ENCODE measurements at regions not wholly inside any gene's neighbourhood (a gene's known extent, or its start where the extent isn't known, plus 50 kb on each side); places are given as distances from the start of the nearest gene placed in this dataset.

DNA sequence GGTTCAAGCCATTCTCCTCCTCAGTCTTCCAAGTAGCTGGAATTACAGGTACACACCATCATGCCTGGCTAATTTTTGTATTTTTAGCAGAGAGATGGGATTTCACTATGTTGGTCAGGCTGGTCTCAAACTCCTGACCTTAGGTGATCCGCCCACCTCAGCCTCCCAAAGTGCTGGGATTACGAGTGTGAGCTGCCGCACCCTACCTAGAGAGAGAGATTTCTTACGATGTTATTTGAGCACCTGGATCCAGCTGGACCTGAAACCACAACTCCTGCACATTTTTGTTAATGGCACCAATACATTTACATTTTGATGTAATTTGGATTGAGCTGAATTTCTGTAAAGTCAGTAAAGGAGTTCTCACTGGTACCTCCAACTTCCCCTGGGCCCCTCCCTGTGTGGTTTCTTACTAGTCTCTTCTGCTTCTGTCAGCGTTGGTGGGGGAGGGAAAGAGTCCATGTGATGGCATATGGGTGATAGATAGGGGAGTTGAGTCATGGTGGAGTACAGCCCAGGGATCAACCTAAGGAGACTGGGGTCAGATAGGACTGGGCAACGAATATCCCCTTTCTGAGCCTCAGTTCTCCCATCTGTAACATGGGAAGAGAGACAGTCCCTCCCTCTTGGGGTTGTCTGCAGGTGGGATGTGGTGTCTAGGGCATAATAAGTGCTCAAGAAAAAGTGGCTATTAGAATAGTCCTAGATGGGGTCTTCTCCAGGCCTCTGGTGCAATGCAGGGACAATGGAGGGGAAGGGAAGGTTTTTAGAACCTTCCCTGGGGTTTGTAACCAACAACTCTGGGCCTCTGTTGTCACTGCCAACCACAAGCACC lies 83.3 kb upstream of the MED13L start:
- Histone ChIP-seq H3K36me3 (no peaks in the 10 kb centered on the region), H3K4me3 (no peak overlapping the region), H3K27me3 (no peaks in the 10 kb centered on the region), H3K27ac (no peak overlapping the region), H3K4me1 (peaks cover 0 to 29% of the 10 kb centered on the region in 2 donors), H3K9me3 (no peaks in the 10 kb centered on the region)
- TF ChIP-seq, protein P1, sequence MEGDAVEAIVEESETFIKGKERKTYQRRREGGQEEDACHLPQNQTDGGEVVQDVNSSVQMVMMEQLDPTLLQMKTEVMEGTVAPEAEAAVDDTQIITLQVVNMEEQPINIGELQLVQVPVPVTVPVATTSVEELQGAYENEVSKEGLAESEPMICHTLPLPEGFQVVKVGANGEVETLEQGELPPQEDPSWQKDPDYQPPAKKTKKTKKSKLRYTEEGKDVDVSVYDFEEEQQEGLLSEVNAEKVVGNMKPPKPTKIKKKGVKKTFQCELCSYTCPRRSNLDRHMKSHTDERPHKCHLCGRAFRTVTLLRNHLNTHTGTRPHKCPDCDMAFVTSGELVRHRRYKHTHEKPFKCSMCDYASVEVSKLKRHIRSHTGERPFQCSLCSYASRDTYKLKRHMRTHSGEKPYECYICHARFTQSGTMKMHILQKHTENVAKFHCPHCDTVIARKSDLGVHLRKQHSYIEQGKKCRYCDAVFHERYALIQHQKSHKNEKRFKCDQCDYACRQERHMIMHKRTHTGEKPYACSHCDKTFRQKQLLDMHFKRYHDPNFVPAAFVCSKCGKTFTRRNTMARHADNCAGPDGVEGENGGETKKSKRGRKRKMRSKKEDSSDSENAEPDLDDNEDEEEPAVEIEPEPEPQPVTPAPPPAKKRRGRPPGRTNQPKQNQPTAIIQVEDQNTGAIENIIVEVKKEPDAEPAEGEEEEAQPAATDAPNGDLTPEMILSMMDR (IDR thresholded peaks at IDR 0.05), result no peak
- DNase-seq (no peak), ATAC-seq (no peak)
- intact Hi-C loops (cut with DNase I), result no loop called here

DNA sequence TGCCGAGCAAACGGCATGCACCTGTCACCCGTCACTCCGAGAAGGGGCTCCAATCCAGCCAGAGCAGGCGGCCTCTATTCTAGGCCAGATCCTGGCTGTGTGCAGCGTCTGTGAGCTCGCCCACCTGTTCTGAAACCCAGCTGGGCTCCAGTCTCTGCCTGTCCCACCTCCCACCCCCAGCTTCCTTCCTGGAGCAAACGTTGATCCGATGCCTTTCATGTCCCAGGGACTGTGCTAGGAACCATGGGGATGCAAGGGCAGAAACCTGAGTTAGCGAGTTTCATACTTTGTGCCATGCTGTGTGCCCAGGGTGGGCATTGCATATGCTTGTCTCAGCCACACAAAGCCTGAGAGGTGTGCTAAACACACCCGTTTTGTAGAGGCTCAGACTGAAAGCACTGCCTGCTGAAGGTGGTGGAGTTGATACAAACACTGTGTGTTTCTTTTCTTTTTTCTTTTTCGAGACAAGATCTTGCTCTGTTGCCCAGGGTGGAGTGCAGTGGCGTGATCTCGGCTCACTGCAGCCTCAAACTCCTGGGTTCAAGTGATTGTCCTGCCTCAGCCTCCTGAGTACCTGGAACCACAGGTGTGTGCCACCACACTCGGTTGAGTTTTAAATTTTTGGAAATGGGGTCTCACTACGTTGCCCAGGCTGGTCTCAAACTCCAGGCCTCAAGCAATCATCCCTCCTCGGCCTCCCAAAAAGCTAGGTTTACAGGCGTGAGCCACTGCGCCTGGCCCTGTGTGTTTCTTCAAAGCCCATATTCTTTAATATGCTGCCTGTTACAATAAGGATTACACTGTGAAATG lies 84.1 kb upstream of the MED13L start:
- no peak for ATAC-seq
- Histone ChIP-seq H3K4me3 (no peak overlapping the region), H3K27me3 (no peaks in the 10 kb centered on the region), H3K27ac (no peak overlapping the region), H3K9me3 (no peaks in the 10 kb centered on the region), H3K4me1 (peaks cover 0 to 29% of the 10 kb centered on the region in 2 donors), H3K36me3 (no peaks in the 10 kb centered on the region)
- intact Hi-C loops (cut with DNase I), result no loop called here
- no peak for DNase-seq
- TF ChIP-seq, protein P1 (IDR thresholded peaks at IDR 0.05), result no peak

DNA sequence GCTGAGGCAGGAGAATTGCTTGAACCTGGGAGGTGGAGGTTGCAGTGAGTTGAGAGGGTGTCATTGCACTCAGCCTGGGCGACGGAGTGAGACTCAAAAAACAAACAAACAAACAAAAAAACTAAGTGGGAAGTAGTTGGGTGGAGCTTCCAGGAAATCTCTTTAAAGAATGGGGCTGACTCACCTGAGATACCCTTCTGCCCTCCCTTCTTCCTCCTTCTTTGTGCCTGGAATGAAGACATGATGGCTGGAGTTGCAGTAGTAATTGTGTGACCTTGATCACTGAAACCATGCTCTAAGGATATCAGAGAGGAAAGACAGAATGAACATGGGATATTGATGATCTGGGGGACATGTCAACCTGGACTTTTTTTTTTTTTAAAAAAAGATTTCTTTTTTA lies 87.6 kb upstream of the MED13L start:
- Histone ChIP-seq H3K27ac (no peak overlapping the region), H3K36me3 (no peaks in the 10 kb centered on the region), H3K9me3 (no peaks in the 10 kb centered on the region), H3K4me3 (no peak overlapping the region), H3K4me1 (peaks cover 0 to 14% of the 10 kb centered on the region in 2 donors), H3K27me3 (no peaks in the 10 kb centered on the region)
- ATAC-seq (no peak), DNase-seq (no peak)
- TF ChIP-seq, protein P1 (IDR thresholded peaks at IDR 0.05), result no peak
- intact Hi-C loops (cut with DNase I), result no loop called here

DNA sequence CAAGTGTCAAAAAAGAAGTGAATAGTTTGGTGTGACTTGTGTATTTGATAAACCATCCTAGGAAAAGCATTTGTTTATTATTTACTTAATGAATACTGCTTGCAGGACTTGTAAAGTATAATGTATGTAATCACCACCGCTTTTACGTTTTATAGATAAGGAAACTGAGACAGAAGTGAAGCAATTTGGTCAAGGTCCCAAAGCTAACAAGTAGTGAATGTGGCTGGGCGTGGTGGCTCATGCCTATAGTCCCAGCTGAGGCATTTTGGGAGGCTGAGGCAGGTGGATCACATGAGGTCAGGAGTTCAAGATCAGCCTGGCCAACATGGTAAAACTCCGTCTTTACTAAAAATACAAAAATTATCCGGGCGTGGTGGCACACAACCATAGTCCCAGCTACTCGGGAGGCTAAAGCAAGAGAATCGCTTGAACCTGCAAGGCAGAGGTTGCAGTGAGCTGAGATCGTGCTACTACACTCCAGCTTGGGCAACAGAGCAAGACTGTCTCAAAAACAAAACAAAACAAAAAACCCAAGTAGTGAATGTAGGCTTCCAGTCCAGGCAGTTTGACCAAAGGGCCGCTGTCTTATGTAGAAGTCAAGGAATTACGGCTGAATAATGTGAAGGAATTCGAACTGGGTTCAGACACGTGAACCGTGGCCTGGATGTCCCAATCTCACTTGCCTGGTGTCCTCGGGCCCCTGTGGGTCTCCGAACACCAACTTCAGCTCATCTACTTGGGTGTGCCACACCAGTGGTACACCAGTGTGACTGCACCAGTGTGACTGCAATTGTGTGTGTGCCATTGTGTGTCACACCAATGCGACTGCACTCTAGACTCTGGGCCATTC lies 88.3 kb upstream of the MED13L start:
- TF ChIP-seq, protein P1 (IDR thresholded peaks at IDR 0.05), result no peak
- ATAC-seq, result no peak
- no peaks in the 10 kb centered on the region for H3K27me3 ChIP-seq
- no peak overlapping the region for H3K4me3 ChIP-seq
- DNase-seq, result no peak
- intact Hi-C loops (cut with DNase I), result no loop called here
- no peak overlapping the region for H3K27ac ChIP-seq
- no peaks in the 10 kb centered on the region for H3K9me3 ChIP-seq
- peaks cover 0 to 8% of the 10 kb centered on the region in 2 donors for H3K4me1 ChIP-seq
- no peaks in the 10 kb centered on the region for H3K36me3 ChIP-seq
